K562 (cell line): ENCODE measurements at regions not wholly inside any gene's neighbourhood (a gene's known extent, or its start where the extent isn't known, plus 50 kb on each side); places are given as distances from the start of the nearest gene placed in this dataset.

Experiments
- ELF4 ChIP-seq: fragments of 450-650 bp; formaldehyde crosslinking; IDR thresholded peaks from 2 replicates; pipeline ENCODE4 v1.4.0; 2022; ENCODE audit warnings: missing genetic modification characterization
- HDAC2 ChIP-seq: fragments of 450-650 bp; IDR thresholded peaks from 2 replicates; pipeline ENCODE4 v1.6.1; 2016; ENCODE audit warnings: mild to moderate bottlenecking
- HDAC3 ChIP-seq: fragments of 450-650 bp; IDR thresholded peaks from 2 replicates; pipeline ENCODE4 v1.6.1; 2018; ENCODE audit warnings: borderline replicate concordance, mild to moderate bottlenecking, moderate library complexity; ENCODE audit not compliant: partially characterized antibody
- HDGF ChIP-seq: fragments of 450-650 bp; IDR thresholded peaks from 2 replicates; pipeline ENCODE4 v1.6.1; 2016
- MED1 ChIP-seq: sonication (generic); formaldehyde crosslinking; IDR thresholded peaks from 2 replicates; pipeline ENCODE4 v1.8.1; 2023; ENCODE audit warnings: missing genetic modification reagents, borderline replicate concordance
- NFE2 ChIP-seq: IDR thresholded peaks from 2 replicates; pipeline ENCODE4 v1.6.1; 2014; ENCODE audit warnings: antibody characterized with exemption, low read depth
- PCBP2 ChIP-seq: fragments of 200-400 bp; formaldehyde crosslinking; IDR thresholded peaks from 2 replicates; pipeline ENCODE4 v1.6.1; 2018; ENCODE audit warnings: low read length, low read depth, mild to moderate bottlenecking, moderate library complexity; ENCODE audit not compliant: poor library complexity, severe bottlenecking
- PHB ChIP-seq: fragments of 250-450 bp; sonication (Bioruptor Pico); IDR thresholded peaks from 2 replicates; pipeline ENCODE4 v1.5.0; 2021
- POLR3G ChIP-seq: IDR thresholded peaks from 2 replicates; pipeline ENCODE4 v1.6.1; 2011; ENCODE audit not compliant: insufficient read length, insufficient replicate concordance; ENCODE audit errors: extremely low read depth
- TCF7 ChIP-seq: sonication (generic); IDR thresholded peaks from 2 replicates; pipeline ENCODE4 v1.6.1; 2016; ENCODE audit warnings: antibody characterized with exemption, borderline replicate concordance
- TOE1 ChIP-seq, 2 experiments: fragments of 450-650 bp in 1 of 2; sonication (generic) in 1 of 2; formaldehyde crosslinking in 1 of 2; IDR thresholded peaks; 2 replicates each; pipeline versions ENCODE4 v1.7.1 to v1.8.0; 2016 to 2022; ENCODE audit warnings: borderline replicate concordance in 2 of 2, mild to moderate bottlenecking in 2 of 2, antibody characterized with exemption in 1 of 2, inconsistent platforms in 1 of 2, low read depth in 1 of 2, missing genetic modification reagents in 1 of 2, moderate library complexity in 1 of 2
- ZNF584 ChIP-seq: fragments of 200-800 bp; sonication (Bioruptor generic); IDR thresholded peaks from 2 replicates; pipeline ENCODE4 v1.6.1; 2016; ENCODE audit warnings: low read depth, mild to moderate bottlenecking, missing genetic modification characterization, missing compliant biosample characterization
- ZSCAN32 ChIP-seq: fragments of 450-650 bp; formaldehyde crosslinking; IDR thresholded peaks from 2 replicates; pipeline ENCODE4 v1.4.0; 2020; ENCODE audit warnings: mild to moderate bottlenecking, moderate library complexity
- TF ChIP-seq, protein P1 (sequence below): fragments of 250-450 bp; sonication (Bioruptor Pico); IDR thresholded peaks from 2 replicates; pipeline ENCODE4 v1.4.0; 2020

DNA sequence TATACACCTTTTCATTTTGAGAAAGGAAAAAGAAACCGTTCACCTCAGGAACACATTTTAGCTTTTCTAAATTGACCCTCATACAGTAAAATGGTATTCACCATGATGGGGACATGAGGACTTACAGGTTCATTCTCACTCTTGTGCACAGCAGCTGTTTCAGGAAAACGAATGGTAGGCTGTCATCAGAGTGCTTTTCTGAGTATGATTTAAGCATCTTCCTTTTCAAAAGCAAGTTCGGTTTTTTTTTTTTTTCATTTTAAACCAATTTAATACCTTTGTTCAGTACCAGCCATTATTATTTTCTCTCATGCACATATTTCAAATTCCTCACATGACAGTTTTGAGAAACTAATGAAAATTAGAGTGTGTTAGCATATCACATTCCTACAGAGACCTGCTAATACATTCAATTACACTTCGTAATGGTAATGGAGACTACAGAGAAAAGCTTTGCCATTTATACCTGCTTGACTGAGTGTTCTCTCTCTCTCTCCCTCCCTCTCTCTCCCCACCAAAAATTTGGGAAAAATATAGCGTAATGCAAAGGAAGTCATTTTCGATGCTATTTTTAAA is 129.2 kb downstream of the SAMD5 start (continued):
- TF ChIP-seq, protein P1, sequence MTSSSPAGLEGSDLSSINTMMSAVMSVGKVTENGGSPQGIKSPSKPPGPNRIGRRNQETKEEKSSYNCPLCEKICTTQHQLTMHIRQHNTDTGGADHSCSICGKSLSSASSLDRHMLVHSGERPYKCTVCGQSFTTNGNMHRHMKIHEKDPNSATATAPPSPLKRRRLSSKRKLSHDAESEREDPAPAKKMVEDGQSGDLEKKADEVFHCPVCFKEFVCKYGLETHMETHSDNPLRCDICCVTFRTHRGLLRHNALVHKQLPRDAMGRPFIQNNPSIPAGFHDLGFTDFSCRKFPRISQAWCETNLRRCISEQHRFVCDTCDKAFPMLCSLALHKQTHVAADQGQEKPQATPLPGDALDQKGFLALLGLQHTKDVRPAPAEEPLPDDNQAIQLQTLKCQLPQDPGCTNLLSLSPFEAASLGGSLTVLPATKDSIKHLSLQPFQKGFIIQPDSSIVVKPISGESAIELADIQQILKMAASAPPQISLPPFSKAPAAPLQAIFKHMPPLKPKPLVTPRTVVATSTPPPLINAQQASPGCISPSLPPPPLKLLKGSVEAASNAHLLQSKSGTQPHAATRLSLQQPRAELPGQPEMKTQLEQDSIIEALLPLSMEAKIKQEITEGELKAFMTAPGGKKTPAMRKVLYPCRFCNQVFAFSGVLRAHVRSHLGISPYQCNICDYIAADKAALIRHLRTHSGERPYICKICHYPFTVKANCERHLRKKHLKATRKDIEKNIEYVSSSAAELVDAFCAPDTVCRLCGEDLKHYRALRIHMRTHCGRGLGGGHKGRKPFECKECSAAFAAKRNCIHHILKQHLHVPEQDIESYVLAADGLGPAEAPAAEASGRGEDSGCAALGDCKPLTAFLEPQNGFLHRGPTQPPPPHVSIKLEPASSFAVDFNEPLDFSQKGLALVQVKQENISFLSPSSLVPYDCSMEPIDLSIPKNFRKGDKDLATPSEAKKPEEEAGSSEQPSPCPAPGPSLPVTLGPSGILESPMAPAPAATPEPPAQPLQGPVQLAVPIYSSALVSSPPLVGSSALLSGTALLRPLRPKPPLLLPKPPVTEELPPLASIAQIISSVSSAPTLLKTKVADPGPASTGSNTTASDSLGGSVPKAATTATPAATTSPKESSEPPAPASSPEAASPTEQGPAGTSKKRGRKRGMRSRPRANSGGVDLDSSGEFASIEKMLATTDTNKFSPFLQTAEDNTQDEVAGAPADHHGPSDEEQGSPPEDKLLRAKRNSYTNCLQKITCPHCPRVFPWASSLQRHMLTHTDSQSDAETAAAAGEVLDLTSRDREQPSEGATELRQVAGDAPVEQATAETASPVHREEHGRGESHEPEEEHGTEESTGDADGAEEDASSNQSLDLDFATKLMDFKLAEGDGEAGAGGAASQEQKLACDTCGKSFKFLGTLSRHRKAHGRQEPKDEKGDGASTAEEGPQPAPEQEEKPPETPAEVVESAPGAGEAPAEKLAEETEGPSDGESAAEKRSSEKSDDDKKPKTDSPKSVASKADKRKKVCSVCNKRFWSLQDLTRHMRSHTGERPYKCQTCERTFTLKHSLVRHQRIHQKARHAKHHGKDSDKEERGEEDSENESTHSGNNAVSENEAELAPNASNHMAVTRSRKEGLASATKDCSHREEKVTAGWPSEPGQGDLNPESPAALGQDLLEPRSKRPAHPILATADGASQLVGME, result no peak
- TF ChIP-seq ZSCAN32 (CRISPR knock-in tag) (no peak), ZNF584 (CRISPR knock-in tag) (no peak), PCBP2 (no peak), TOE1 (IDR thresholded peaks at IDR 0.05; ENCODE audit: borderline replicate concordance) (no peak), TOE1 (CRISPR knock-in tag; IDR thresholded peaks at IDR 0.05; ENCODE audit: borderline replicate concordance, low read depth) (no peak), MED1 (CRISPR knock-in tag) (no peak), HDAC2 (no peak), POLR3G (no peak), ELF4 (CRISPR knock-in tag) (no peak), NFE2 (no peak), PHB (CRISPR knock-in tag) (no peak), TCF7 (no peak), HDGF (no peak), HDAC3 (no peak)
